ENCODE measurements at regions not wholly inside any gene's neighbourhood (a gene's known extent, or its start where the extent isn't known, plus 50 kb on each side); places are given as distances from the start of the nearest gene placed in this dataset.

- no peak for TF ChIP-seq CTCF (IDR thresholded peaks at IDR 0.05)
- no peak for TF ChIP-seq EP300 (IDR thresholded peaks at IDR 0.05)
Observed at GRCh38 chr1:217036757-217037156, 313.5 kb upstream of the ESRRG start.
